ENCODE measurements at regions not wholly inside any gene's neighbourhood (a gene's known extent, or its start where the extent isn't known, plus 50 kb on each side); places are given as distances from the start of the nearest gene placed in this dataset.

DNA sequence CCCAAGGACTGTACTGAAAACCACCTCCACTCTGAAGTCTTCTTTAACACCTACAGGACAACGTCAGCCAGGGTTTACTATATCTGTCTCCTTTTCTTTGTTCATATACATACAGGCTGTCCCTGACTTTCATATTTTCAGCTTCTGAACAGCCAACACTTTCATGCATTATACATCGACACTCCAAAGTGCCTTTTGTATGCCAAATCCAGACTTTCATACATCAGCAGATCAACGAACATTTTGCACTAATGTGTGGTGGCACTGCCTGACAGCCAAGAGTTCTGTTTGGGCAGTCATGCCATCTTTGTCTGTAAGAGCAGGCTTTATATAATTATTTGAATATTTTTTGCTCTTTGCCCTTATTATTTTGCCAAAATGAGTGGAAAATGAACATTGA is 487.4 kb downstream of the CETN3 start:
- Histone ChIP-seq H3K9me3 (peaks cover 0 to 7% (median 0%) of the 10 kb centered on the region in 8 donors), H3K36me3 (no peaks in the 10 kb centered on the region), H3K4me1 (no peaks in the 10 kb centered on the region), H3K4me3 (no peak overlapping the region), H3K27ac (no peak overlapping the region), H3K27me3 (replicated peaks in 1 of 7) (no peaks in the 10 kb centered on the region)
- DNase-seq: no peak
- intact Hi-C loops (cut with DNase I; ENCODE audit: low total_unique reads): no loop called here
- TF ChIP-seq POLR2A (IDR thresholded peaks at IDR 0.05): no peak
- TF ChIP-seq, protein P1, sequence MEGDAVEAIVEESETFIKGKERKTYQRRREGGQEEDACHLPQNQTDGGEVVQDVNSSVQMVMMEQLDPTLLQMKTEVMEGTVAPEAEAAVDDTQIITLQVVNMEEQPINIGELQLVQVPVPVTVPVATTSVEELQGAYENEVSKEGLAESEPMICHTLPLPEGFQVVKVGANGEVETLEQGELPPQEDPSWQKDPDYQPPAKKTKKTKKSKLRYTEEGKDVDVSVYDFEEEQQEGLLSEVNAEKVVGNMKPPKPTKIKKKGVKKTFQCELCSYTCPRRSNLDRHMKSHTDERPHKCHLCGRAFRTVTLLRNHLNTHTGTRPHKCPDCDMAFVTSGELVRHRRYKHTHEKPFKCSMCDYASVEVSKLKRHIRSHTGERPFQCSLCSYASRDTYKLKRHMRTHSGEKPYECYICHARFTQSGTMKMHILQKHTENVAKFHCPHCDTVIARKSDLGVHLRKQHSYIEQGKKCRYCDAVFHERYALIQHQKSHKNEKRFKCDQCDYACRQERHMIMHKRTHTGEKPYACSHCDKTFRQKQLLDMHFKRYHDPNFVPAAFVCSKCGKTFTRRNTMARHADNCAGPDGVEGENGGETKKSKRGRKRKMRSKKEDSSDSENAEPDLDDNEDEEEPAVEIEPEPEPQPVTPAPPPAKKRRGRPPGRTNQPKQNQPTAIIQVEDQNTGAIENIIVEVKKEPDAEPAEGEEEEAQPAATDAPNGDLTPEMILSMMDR (IDR thresholded peaks at IDR 0.05 in 8 of 11, conservative IDR thresholded peaks at IDR 0.05 in 3 of 11): no peak
- TF ChIP-seq POLR2AphosphoS5 (IDR thresholded peaks at IDR 0.05): no peak
- 87 to 94% (median 91%) methylated on average over 3 of the region's 3 CpGs for WGBS, 5 donors

DNA sequence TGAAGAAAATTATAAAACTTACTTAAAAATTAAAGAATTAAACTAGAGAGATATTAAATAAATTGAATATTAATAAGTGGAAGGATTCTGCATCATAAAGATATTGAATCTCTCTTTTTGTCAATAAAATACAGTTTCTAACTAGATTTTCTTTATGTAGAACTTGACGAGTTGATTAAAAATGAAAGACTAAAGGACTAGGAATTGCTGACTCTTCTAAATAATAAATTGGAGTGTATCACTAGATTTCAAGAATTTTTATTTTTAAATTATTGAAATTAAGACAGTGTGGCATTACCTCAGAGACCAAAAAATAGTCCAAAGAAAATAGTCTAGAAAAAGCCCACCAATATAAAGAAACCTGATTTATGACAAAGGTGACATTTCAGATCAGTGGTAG is 492.4 kb downstream of the CETN3 start:
- 91 to 94% (median 92%) methylated on average over 1 of the region's 1 CpG for WGBS, 5 donors
- H3K27me3 ChIP-seq (replicated peaks in 1 of 7): no peaks in the 10 kb centered on the region
- peaks cover 0 to 6% (median 0%) of the 10 kb centered on the region in 8 donors for H3K9me3 ChIP-seq
- TF ChIP-seq POLR2AphosphoS5 (IDR thresholded peaks at IDR 0.05) (no peak), POLR2A (IDR thresholded peaks at IDR 0.05) (no peak)
- TF ChIP-seq, protein P1 (IDR thresholded peaks at IDR 0.05 in 8 of 11, conservative IDR thresholded peaks at IDR 0.05 in 3 of 11): no peak
- DNase-seq: no peak
- no peak overlapping the region for H3K4me3 ChIP-seq
- H3K27ac ChIP-seq: no peak overlapping the region
- intact Hi-C loops (cut with DNase I; ENCODE audit: low total_unique reads): no loop called here
- no peaks in the 10 kb centered on the region for H3K36me3 ChIP-seq
- no peaks in the 10 kb centered on the region for H3K4me1 ChIP-seq

DNA sequence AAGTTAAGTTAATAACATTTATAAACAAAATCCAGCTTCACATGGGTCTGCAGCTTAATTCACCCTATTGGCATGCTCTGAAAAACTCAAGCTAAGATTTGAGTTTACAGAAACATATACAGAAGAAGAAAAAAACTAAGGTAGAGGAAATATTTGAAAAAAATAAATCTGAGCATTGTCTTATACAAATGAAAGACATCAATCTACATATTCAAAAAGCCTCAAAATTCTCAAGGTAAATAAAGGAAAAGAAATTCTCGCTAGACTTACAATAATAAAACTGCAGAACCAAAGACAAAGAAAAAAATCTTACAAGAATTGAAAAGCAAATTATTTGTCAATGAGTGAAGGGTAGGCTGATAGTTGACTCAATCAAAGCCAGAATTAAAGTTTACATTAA is 493.4 kb downstream of the CETN3 start:
- intact Hi-C loops (cut with DNase I; ENCODE audit: low total_unique reads): no loop called here
- Histone ChIP-seq H3K27me3 (replicated peaks in 1 of 7) (no peaks in the 10 kb centered on the region), H3K4me3 (no peak overlapping the region), H3K27ac (no peak overlapping the region), H3K4me1 (no peaks in the 10 kb centered on the region), H3K36me3 (no peaks in the 10 kb centered on the region), H3K9me3 (peaks cover 0 to 6% (median 0%) of the 10 kb centered on the region in 8 donors)
- TF ChIP-seq, protein P1 (IDR thresholded peaks at IDR 0.05 in 8 of 11, conservative IDR thresholded peaks at IDR 0.05 in 3 of 11): no peak
- no peak for TF ChIP-seq POLR2AphosphoS5 (IDR thresholded peaks at IDR 0.05)
- TF ChIP-seq POLR2A (IDR thresholded peaks at IDR 0.05): no peak
- DNase-seq: no peak
- 82 to 97% (median 90%) methylated on average over 1 of the region's 1 CpG for WGBS, 5 donors

DNA sequence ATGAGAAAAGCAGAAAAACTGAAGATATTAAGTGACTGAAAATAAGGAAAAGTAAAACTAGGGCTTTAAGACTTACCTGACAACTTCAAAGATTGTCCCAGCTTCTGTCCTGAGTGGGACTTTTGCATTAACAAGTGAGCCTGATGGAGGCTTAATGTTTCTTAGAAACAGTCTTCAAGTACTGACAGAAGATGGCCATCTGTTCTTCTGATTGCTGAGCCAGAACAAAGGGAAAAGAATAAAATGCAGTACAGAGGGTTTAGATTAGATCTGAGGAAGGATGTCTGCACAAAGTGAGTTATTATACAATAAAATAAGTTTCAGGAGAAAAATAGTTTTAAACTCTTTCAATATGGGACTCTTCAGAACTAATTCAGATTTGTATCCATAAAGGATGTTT is 500.7 kb downstream of the CETN3 start:
- intact Hi-C loops (cut with DNase I; ENCODE audit: low total_unique reads): no loop called here
- H3K4me1 ChIP-seq: no peaks in the 10 kb centered on the region
- H3K36me3 ChIP-seq: no peaks in the 10 kb centered on the region
- no peak overlapping the region for H3K27ac ChIP-seq
- peaks cover 0 to 8% (median 0%) of the 10 kb centered on the region in 8 donors for H3K9me3 ChIP-seq
- H3K27me3 ChIP-seq (replicated peaks in 1 of 7): no peaks in the 10 kb centered on the region
- DNase-seq: no peak
- TF ChIP-seq POLR2AphosphoS5 (IDR thresholded peaks at IDR 0.05): no peak
- TF ChIP-seq, protein P1 (IDR thresholded peaks at IDR 0.05 in 8 of 11, conservative IDR thresholded peaks at IDR 0.05 in 3 of 11): no peak
- TF ChIP-seq POLR2A (IDR thresholded peaks at IDR 0.05): no peak
- no peak overlapping the region for H3K4me3 ChIP-seq

Measured in spleen (tissue), 11 donors.